ENCODE measurements at regions not wholly inside any gene's neighbourhood (a gene's known extent, or its start where the extent isn't known, plus 50 kb on each side); places are given as distances from the start of the nearest gene placed in this dataset.
"Not testable (repeated sequence)": the region's sequence is repeated elsewhere in the genome, so short reads cannot be mapped to it uniquely, and the experiment has no call there.

DNA sequence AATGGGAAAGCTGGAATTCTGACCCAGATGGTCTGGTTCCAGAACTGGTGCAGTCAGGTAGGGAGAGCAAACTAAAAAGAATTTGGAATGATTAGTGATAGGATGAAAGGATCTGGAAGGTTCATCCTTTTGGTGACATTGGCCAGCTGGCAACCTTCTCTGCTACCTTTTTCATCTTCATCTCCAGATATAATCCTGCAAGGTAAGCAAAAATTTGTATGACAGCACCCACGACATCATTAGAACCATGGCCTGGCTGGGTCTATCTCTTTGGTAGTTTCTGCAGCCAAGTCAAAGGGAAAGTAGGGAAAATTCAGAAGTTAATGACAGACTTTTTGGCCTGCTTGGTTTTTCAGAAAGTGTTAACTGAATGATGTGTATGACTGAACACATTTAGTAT is 188.9 kb upstream of the MALRD1 start:
- DNase-seq (ENCODE audit: low spot score in 2 of 2): no peak
- Mint-ChIP-seq H3K27ac (no peak overlapping the region), H3K9me3 (peaks cover 5 to 14% of the 10 kb centered on the region in 2 donors), H3K36me3 (no peaks in the 10 kb centered on the region)
- no peak for ATAC-seq

DNA sequence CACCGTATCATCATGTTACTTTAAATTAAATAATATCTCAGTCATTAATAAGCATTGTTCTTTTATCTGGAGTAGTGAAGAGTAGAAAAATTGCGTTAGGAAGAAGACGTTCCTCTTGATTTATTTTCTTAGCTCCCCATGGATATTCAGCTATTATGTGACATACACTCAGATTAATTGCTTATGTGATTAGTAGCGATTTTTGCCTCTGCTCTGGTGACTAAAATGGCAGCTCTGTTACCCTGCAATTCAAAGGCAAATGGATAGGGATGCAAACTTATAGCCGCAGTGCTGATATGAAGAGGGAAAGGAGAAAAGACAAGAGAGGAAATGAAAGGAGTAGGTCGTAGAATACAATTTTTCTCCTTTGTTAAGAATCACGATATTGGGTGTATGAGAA is 188.4 kb upstream of the MALRD1 start:
- DNase-seq (ENCODE audit: low spot score in 2 of 2) (no peak), ATAC-seq (no peak)
- Mint-ChIP-seq H3K27ac (no peak overlapping the region), H3K9me3 (peaks cover 5 to 20% of the 10 kb centered on the region in 2 donors), H3K36me3 (no peaks in the 10 kb centered on the region)

- no peak for ATAC-seq
Observed at GRCh38 chr10:18860631-18861240, 187.9 kb upstream of the MALRD1 start.

DNA sequence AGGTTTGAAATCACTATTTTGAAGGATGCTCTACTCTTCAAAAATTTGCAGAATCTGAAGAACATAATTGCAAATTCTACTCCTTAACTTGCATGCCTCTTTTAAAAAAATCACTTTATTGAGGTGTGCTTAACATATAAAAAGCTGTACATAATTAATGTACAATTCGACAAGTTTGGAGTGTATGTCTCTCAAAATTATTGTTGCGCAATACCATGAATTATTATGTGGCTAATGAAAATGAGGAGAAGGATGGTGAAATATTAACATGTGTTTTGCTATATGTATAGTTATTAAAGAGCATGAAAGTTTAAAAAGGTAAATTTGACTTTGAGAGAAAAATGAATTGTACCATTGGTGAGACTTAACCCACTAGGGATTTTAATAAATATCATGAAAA is 187.2 kb upstream of the MALRD1 start:
- peaks cover 5 to 22% of the 10 kb centered on the region in 2 donors for H3K9me3 Mint-ChIP-seq
- no peak overlapping the region for H3K27ac Mint-ChIP-seq
- ATAC-seq (no peak), DNase-seq (ENCODE audit: low spot score in 2 of 2) (no peak)
- no peaks in the 10 kb centered on the region for H3K36me3 Mint-ChIP-seq

More at GRCh38 chr10:18860631-18861240, 187.9 kb upstream of the MALRD1 start:
- no peak overlapping the region for H3K27ac Mint-ChIP-seq
- DNase-seq (ENCODE audit: low spot score in 2 of 2): no peak
- peaks cover 5 to 22% of the 10 kb centered on the region in 2 donors for H3K9me3 Mint-ChIP-seq
- no peaks in the 10 kb centered on the region for H3K36me3 Mint-ChIP-seq

DNA sequence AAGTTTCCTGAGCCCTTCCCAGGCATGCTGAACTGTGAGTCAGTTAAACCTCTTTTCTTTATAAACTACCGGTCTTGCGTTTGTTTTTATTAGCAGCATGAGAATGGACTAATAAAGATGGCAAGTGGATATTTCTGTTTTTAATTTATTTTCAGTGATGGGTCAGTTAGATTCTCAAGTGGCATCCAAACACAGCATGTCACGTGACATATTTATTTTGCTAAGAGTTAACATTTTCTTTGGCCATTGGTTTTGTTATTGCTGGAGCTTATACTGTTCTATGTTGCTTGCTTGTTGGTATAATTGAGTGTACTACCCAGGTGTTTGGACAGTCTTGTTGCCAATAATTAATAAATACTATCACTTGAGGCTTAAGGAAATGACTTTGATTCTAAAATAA is 181.7 kb upstream of the MALRD1 start:
- no peak overlapping the region for H3K27ac Mint-ChIP-seq
- no peaks in the 10 kb centered on the region for H3K36me3 Mint-ChIP-seq
- H3K9me3 Mint-ChIP-seq: peaks cover 9 to 17% of the 10 kb centered on the region in 2 donors
- DNase-seq (ENCODE audit: low spot score in 2 of 2): no peak
- ATAC-seq: no peak

DNA sequence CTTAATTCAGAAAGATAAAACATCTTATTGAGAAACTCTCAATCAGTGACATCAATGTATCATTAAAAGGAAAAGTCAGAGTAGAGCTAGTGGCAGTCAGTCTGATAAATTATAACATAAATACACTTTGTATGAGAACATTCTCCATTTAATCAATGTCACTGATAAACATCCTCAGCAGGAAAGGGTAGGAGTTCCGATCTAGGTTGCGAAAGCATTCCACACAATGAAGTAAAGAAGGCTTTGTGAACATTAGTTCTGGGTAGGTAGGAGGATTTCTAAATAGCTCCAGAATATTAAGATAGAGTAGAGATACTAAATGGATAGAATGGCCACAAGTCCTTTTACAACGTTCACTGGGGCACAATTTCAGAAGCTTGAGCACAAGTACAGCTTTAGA is 179.7 kb upstream of the MALRD1 start:
- Mint-ChIP-seq H3K36me3 (no peaks in the 10 kb centered on the region), H3K27ac (no peak overlapping the region), H3K9me3 (peaks cover 4 to 17% of the 10 kb centered on the region in 2 donors)
- DNase-seq (ENCODE audit: low spot score in 2 of 2): no peak
- no peak for ATAC-seq

- Mint-ChIP-seq H3K27ac (no peak overlapping the region), H3K9me3 (peaks cover 9 to 12% of the 10 kb centered on the region in 2 donors)
Observed at GRCh38 chr10:18875477-18875876, 173.1 kb upstream of the MALRD1 start.

GRCh38 chr10:18879284-18879683 is 169.3 kb upstream of the MALRD1 start:
- DNase-seq (ENCODE audit: low spot score in 2 of 2) (no peak), ATAC-seq (no peak)
- H3K27ac Mint-ChIP-seq: no peak overlapping the region
- H3K36me3 Mint-ChIP-seq: no peaks in the 10 kb centered on the region
- H3K9me3 Mint-ChIP-seq: peaks cover 4 to 6% of the 10 kb centered on the region in 2 donors

More at GRCh38 chr10:18875477-18875876, 173.1 kb upstream of the MALRD1 start:
- no peaks in the 10 kb centered on the region for H3K36me3 Mint-ChIP-seq
- ATAC-seq (no peak), DNase-seq (ENCODE audit: low spot score in 2 of 2) (no peak)

- DNase-seq (ENCODE audit: low spot score in 2 of 2): no peak
- no peak overlapping the region for H3K27ac Mint-ChIP-seq
- ATAC-seq: no peak
- no peaks in the 10 kb centered on the region for H3K36me3 Mint-ChIP-seq
- H3K9me3 Mint-ChIP-seq: peaks cover 3 to 4% of the 10 kb centered on the region in 2 donors
Observed at GRCh38 chr10:18880530-18880929, 168.1 kb upstream of the MALRD1 start.

DNA sequence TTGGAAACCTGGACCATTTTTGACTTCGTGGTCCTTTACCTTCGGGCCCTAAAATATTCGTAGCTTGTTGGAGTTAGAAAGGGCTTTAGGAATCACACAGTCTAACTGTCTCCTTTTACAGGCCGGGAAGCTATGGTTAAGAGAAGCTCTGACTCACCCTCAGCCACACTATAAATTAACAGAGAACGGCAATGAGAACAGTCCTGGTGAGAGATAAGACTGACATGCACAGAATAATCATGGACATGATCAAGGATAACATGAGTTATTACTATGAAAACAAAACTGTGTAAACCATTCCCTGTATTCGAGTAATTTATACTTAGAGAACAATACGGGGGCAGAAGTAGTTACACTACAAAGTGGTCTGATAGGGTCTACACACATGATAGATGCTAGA is 162.5 kb upstream of the MALRD1 start:
- DNase-seq (ENCODE audit: low spot score in 2 of 2) (no peak), ATAC-seq (no peak)
- no peaks in the 10 kb centered on the region for H3K36me3 Mint-ChIP-seq
- peaks cover 5 to 6% of the 10 kb centered on the region in 2 donors for H3K9me3 Mint-ChIP-seq
- no peak overlapping the region for H3K27ac Mint-ChIP-seq

GRCh38 chr10:18906636-18907035 is 142.0 kb upstream of the MALRD1 start:
- peaks cover 17 to 19% of the 10 kb centered on the region in 2 donors for H3K9me3 Mint-ChIP-seq
- DNase-seq (ENCODE audit: low spot score in 2 of 2) (no peak), ATAC-seq (no peak)
- H3K36me3 Mint-ChIP-seq: no peaks in the 10 kb centered on the region
- no peak overlapping the region for H3K27ac Mint-ChIP-seq

- ATAC-seq; H3K36me3 Mint-ChIP-seq; H3K9me3 Mint-ChIP-seq; DNase-seq (ENCODE audit: low spot score in 2 of 2); H3K27ac Mint-ChIP-seq: not testable (repeated sequence)
Observed at GRCh38 chr10:18917431-18917830, 131.2 kb upstream of the MALRD1 start.

DNA sequence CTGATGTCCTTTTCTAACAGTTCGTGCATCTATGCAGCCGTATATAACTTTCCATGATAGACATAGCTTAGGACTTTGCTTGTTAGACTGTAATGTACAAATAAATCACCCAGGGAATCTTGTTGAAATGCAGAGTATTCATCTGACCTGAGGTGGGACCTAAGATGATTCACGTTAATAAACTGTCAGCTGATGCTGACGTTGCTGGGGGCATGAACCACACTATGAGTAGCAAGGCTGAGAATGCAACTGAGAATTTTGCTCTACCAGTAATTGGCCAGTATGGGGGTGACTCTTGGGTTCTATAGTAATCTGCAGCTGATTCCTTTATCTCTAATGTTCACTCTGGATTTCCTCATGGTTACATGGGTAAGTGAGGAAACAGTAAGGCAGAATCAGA is 130.1 kb upstream of the MALRD1 start:
- peaks cover 5 to 9% of the 10 kb centered on the region in 2 donors for H3K9me3 Mint-ChIP-seq
- ATAC-seq: no peak
- no peaks in the 10 kb centered on the region for H3K36me3 Mint-ChIP-seq
- H3K27ac Mint-ChIP-seq: no peak overlapping the region
- DNase-seq (ENCODE audit: low spot score in 2 of 2): no peak

GRCh38 chr10:18949391-18949790 is 99.2 kb upstream of the MALRD1 start:
- Mint-ChIP-seq H3K27ac (no peak overlapping the region), H3K9me3 (peaks cover 0 to 4% of the 10 kb centered on the region in 2 donors), H3K36me3 (no peaks in the 10 kb centered on the region)
- ATAC-seq (no peak), DNase-seq (ENCODE audit: low spot score in 2 of 2) (no peak)

- not testable (repeated sequence) for H3K36me3 Mint-ChIP-seq; DNase-seq (ENCODE audit: low spot score in 2 of 2); ATAC-seq; H3K27ac Mint-ChIP-seq; H3K9me3 Mint-ChIP-seq
Observed at GRCh38 chr10:18951072-18951823, 97.4 kb upstream of the MALRD1 start.

GRCh38 chr10:18955061-18955460 is 93.5 kb upstream of the MALRD1 start:
- Mint-ChIP-seq H3K9me3 (peaks cover 0 to 4% of the 10 kb centered on the region in 2 donors), H3K36me3 (no peaks in the 10 kb centered on the region), H3K27ac (no peak overlapping the region)
- no peak for DNase-seq (ENCODE audit: low spot score in 2 of 2)
- ATAC-seq: no peak

GRCh38 chr10:18959369-18959768 is 89.2 kb upstream of the MALRD1 start:
- ATAC-seq (no peak), DNase-seq (ENCODE audit: low spot score in 2 of 2) (no peak)
- Mint-ChIP-seq H3K27ac (no peak overlapping the region), H3K36me3 (no peaks in the 10 kb centered on the region), H3K9me3 (peaks cover 6 to 7% of the 10 kb centered on the region in 2 donors)
